ENCODE measurements at regions not wholly inside any gene's neighbourhood (a gene's known extent, or its start where the extent isn't known, plus 50 kb on each side); places are given as distances from the start of the nearest gene placed in this dataset.

- ChIA-PET CTCF (no interaction called here), POLR2A (no interaction called here)
- H3K9me1 ChIP-seq (replicated peaks; ENCODE audit: control insufficient read depth, extremely low read depth, insufficient read depth, low read length) = no peaks in the 10 kb centered on the region
- no peak for TF ChIP-seq POLR2AphosphoS5 (IDR thresholded peaks at IDR 0.05; ENCODE audit: insufficient read depth, low read depth, low read length)
- TF ChIP-seq, protein P1, sequence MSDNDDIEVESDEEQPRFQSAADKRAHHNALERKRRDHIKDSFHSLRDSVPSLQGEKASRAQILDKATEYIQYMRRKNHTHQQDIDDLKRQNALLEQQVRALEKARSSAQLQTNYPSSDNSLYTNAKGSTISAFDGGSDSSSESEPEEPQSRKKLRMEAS (IDR thresholded peaks at IDR 0.05; ENCODE audit: insufficient read depth, insufficient read length) = no peak
- no peaks in the 10 kb centered on the region for H3K79me2 ChIP-seq (ENCODE audit: control insufficient read depth, insufficient read depth, low read length)
- FAIRE-seq = no peak
- H4K20me1 ChIP-seq (replicated peaks; ENCODE audit: control insufficient read depth, extremely low read depth, insufficient read depth, low read length) = no peaks in the 10 kb centered on the region
- no peak overlapping the region for H3K4me3 ChIP-seq (replicated peaks in 1 of 3; ENCODE audit: insufficient read depth in 1 of 3, low read depth in 1 of 3, low read length in 3 of 3)
- no peak for DNase-seq (ENCODE audit: low read depth, low spot score)
- intact Hi-C loops (cut with micrococcal nuclease) = no loop called here
- no peaks in the 10 kb centered on the region for H3K4me1 ChIP-seq (ENCODE audit: control insufficient read depth, extremely low read depth, insufficient read depth, low read length)
- H3K9me3 ChIP-seq (replicated peaks; ENCODE audit: control insufficient read depth, insufficient read depth, low read length) = peaks cover 2% of the 10 kb centered on the region
- BruUV-seq (replicated peaks) = no TSS peak
- H3K27me3 ChIP-seq (ENCODE audit: control insufficient read depth in 2 of 2, insufficient read depth in 2 of 2, low read length in 2 of 2) = no peaks in the 10 kb centered on the region
- H2AFZ ChIP-seq (ENCODE audit: low read depth, low read length) = no peak overlapping the region
- H3K27ac ChIP-seq (ENCODE audit: insufficient read depth, low read depth, low read length) = no peak overlapping the region
- no peaks in the 10 kb centered on the region for H3K36me3 ChIP-seq (ENCODE audit: control insufficient read depth in 2 of 2, extremely low read depth in 1 of 2, insufficient read depth in 2 of 2, low read length in 2 of 2)
- no peak overlapping the region for H3K4me2 ChIP-seq (ENCODE audit: insufficient read depth, low read length)
- H3K9ac ChIP-seq (replicated peaks; ENCODE audit: extremely low read depth, insufficient read depth, low read length) = no peak overlapping the region
- dilution Hi-C loops (cut with MboI; ENCODE audit: extremely low pct_ligation_motif_present, low sequenced_read_pairs) = no loop called here
Observed at GRCh38 chr18:42333558-42333957, 378.5 kb downstream of the PIK3C3 start.

DNA sequence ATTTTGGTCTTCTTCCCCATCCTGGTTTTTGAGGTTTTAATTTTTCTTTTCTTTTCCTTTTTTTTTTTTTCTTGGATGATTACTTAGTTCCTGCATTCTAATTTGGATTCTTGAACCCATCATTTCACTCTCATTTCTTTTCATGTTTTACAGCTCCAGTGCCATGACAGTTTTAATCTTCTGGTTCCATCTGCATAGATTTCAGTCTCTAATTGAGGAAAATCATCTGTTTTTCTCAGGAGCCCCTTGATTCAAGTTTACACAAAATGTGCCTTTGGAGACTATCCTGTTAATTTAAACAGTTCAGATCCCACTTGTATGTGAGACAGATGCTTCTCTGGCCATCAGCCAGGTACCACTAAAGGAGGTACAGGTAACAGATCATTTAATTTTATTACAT lies 379.9 kb downstream of the PIK3C3 start:
- Histone ChIP-seq H3K4me2 (ENCODE audit: insufficient read depth, low read length) (no peak overlapping the region), H3K36me3 (ENCODE audit: control insufficient read depth in 2 of 2, extremely low read depth in 1 of 2, insufficient read depth in 2 of 2, low read length in 2 of 2) (no peaks in the 10 kb centered on the region), H4K20me1 (replicated peaks; ENCODE audit: control insufficient read depth, extremely low read depth, insufficient read depth, low read length) (no peaks in the 10 kb centered on the region), H3K79me2 (ENCODE audit: control insufficient read depth, insufficient read depth, low read length) (no peaks in the 10 kb centered on the region), H3K9me3 (replicated peaks; ENCODE audit: control insufficient read depth, insufficient read depth, low read length) (peaks cover 2% of the 10 kb centered on the region), H3K27ac (ENCODE audit: insufficient read depth, low read depth, low read length) (no peak overlapping the region), H3K4me1 (ENCODE audit: control insufficient read depth, extremely low read depth, insufficient read depth, low read length) (no peaks in the 10 kb centered on the region), H3K9ac (replicated peaks; ENCODE audit: extremely low read depth, insufficient read depth, low read length) (no peak overlapping the region), H3K27me3 (ENCODE audit: control insufficient read depth in 2 of 2, insufficient read depth in 2 of 2, low read length in 2 of 2) (no peaks in the 10 kb centered on the region), H3K4me3 (replicated peaks in 1 of 3; ENCODE audit: insufficient read depth in 1 of 3, low read depth in 1 of 3, low read length in 3 of 3) (no peak overlapping the region), H3K9me1 (replicated peaks; ENCODE audit: control insufficient read depth, extremely low read depth, insufficient read depth, low read length) (no peaks in the 10 kb centered on the region), H2AFZ (ENCODE audit: low read depth, low read length) (no peak overlapping the region)
- intact Hi-C loops (cut with micrococcal nuclease) = no loop called here
- DNase-seq (ENCODE audit: low read depth, low spot score) (no peak), FAIRE-seq (no peak)
- BruUV-seq (replicated peaks) = no TSS peak
- CTCF ChIA-PET = no interaction called here
- POLR2A ChIA-PET = no interaction called here
- TF ChIP-seq POLR2A (IDR thresholded peaks at IDR 0.05; ENCODE audit: low read depth, low read length) (no peak), POLR2AphosphoS5 (IDR thresholded peaks at IDR 0.05; ENCODE audit: insufficient read depth, low read depth, low read length) (no peak), FOS (IDR thresholded peaks at IDR 0.05; ENCODE audit: borderline replicate concordance, insufficient read depth, low read length) (no peak), MYC (IDR thresholded peaks at IDR 0.05; ENCODE audit: low read depth, low read length) (no peak), JUN (IDR thresholded peaks at IDR 0.05; ENCODE audit: borderline replicate concordance, insufficient read depth, insufficient read length, low read depth) (no peak), EZH2 (IDR thresholded peaks at IDR 0.05; ENCODE audit: borderline replicate concordance, low read depth, low read length, severe bottlenecking) (no peak), GATA2 (IDR thresholded peaks at IDR 0.05; ENCODE audit: insufficient read depth, insufficient read length, low read depth, low read length) (no peak)
- TF ChIP-seq, protein P2, sequence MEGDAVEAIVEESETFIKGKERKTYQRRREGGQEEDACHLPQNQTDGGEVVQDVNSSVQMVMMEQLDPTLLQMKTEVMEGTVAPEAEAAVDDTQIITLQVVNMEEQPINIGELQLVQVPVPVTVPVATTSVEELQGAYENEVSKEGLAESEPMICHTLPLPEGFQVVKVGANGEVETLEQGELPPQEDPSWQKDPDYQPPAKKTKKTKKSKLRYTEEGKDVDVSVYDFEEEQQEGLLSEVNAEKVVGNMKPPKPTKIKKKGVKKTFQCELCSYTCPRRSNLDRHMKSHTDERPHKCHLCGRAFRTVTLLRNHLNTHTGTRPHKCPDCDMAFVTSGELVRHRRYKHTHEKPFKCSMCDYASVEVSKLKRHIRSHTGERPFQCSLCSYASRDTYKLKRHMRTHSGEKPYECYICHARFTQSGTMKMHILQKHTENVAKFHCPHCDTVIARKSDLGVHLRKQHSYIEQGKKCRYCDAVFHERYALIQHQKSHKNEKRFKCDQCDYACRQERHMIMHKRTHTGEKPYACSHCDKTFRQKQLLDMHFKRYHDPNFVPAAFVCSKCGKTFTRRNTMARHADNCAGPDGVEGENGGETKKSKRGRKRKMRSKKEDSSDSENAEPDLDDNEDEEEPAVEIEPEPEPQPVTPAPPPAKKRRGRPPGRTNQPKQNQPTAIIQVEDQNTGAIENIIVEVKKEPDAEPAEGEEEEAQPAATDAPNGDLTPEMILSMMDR (IDR thresholded peaks at IDR 0.05; ENCODE audit: extremely low read depth in 1 of 2, insufficient read depth in 1 of 2, low read depth in 1 of 2, low read length in 2 of 2) = no peak
- TF ChIP-seq, protein P1 (IDR thresholded peaks at IDR 0.05; ENCODE audit: insufficient read depth, insufficient read length) = no peak
- dilution Hi-C loops (cut with MboI; ENCODE audit: extremely low pct_ligation_motif_present, low sequenced_read_pairs) = no loop called here

Data from endothelial cell of umbilical vein (primary cell).